Stimulated activated CD4-positive, alpha-beta T cell treated with anti-CD3 and anti-CD28 coated beads, Interleukin-15, amount 100 ng/mL, for 48 hours (primary cell): ENCODE measurements at regions not wholly inside any gene's neighbourhood (a gene's known extent, or its start where the extent isn't known, plus 50 kb on each side); places are given as distances from the start of the nearest gene placed in this dataset.
A peak's percentile ranks its signal among the peaks of the same experiment; 100 is the strongest.

Experiments
- DNase-seq, 2 donors: peaks; one replicate each; pipeline ENCODE4 v3.0.0-alpha.2; 2020; ENCODE audit warnings: low read depth in 2 of 2

GRCh38 chr3:124439603-124440002 is 290.6 kb upstream of the UMPS start:
- DNase-seq, result no peak

- no peak for DNase-seq
Observed at GRCh38 chr3:124441766-124442165, 288.5 kb upstream of the UMPS start.

DNA sequence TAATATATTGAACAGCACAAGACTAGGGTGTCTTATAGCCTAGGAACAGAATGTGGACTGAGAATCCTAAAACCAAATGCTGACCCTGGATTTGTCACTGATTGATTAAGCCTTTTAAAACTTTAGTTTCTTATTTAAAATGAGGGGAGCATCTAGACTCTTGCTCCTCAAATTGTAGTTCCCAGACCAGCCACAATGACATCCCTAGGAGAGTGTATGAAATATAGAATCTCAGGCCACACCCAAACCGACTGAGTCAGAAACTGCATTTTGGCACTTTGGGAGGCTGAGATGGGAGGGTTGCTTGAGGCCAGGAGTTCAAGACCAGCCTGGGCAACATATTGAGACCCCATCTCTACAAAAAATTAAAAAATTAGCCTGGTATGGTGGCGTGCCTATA is 287.8 kb upstream of the UMPS start:
- DNase-seq, result no peak

DNA sequence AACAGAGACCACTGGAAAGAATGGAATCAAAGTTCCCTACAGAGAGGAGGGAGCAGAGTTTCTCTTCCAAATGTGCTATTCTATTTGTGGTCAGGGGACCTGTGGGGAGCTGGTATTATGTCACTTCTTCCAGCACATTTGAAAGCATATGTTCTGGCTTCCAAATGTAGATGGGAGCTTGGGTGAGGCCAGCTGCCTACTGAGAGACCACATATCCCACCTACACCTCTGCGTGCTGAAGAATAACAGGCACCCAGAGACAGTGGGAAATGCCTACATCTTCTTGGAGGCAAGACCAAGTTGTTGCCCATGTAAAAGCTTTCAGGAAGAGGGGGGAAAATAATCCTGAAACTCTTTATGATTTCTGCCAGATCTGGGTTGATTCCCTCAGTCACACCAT is 286.8 kb upstream of the UMPS start:
- no peak for DNase-seq

DNA sequence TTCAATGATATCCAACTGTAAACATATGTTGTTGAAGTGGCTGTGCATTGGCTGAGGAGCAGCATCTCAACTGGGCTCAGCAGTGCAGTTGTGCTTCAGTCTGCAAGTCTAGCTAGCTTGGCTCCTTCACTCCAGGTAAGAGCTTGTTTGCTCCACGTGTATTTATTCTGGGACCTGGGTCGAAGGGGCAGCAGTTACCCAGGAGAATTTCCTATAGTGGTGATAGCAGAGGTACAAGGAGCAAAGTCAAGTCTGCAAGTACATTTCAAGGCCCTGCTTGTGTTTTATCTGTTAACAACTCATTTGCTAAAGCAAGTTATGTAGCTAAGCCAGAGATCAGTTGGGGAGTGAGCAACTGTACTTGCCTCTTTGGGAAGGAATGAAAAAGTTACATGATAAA is 286.2 kb upstream of the UMPS start:
- DNase-seq, result no peak

DNA sequence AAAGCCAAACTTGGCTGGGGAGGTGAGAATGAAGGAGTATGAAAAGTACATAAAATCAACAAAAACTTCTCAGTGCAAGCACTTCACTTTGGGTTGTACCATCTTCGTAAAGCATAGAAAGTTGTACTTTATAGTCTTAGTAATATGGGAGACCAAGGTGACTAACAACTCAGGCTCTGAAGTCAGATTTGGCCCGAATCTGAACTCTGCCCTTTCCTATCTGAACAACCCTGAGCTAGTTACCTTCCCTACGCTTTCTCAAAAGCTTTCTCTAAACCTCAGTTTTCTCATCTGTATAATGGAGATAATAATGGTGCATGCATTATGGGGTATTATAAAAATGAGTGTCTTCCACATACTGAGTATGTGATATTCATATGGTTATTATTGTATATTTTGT is 285.4 kb upstream of the UMPS start:
- no peak for DNase-seq

DNA sequence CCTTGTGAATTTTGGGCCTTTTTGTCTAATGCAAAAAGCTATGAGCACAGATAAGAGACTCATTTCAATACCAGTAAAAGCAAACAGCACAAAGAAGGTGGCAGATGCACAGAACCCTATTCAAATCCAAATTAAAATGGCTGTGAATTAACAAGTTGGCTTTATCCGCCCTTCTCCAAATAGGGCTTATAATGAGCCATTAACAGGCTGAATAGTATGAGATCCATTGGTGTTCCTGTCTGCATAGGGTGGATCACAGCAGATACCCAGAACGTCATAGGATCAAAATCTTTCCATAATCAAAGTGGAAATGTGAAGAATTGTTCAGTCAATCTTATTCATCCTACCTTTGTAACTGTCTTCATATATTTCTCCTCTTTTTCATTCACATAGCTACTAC is 282.4 kb upstream of the UMPS start:
- DNase-seq, result no peak

DNA sequence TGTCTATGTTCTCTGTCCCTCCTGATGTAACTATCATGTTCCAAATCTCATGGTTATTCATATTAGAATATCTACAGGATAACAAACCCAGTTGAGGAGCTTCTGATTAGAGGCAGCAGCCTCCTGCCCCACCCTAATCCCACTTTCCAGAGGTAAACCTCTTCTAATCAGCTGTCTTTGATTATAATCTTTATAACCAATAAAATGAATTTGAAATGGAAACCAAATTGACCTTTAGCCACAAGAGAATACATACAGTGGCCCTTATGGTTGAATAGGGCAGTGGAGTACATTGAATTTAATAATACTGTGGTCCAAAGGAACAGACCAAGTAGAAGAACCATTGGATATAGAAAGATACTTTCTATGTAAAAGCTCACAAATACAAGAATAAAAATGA is 281.3 kb upstream of the UMPS start:
- DNase-seq, result no peak

DNA sequence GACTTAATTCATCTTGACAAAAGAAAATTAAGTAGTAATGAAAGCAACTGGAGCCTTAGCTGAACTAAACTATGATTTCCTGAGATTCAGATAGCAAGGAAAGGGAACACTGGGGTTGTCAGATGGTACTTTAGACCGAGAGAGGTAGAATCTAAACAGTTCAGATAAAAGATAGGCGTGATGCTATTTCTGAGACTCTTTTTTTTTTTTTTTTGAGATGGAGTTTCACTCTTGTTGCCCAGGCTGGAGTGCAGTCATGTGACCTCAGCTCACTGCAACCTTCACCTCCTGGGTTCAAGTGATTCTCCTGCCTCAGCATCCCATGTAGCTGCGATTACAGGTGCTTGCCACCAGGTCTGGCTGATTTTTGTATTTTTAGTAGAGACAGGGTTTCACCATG is 279.9 kb upstream of the UMPS start:
- DNase-seq, result no peak

GRCh38 chr3:124451630-124452317 is 278.5 kb upstream of the UMPS start:
- DNase-seq, result no peak

GRCh38 chr3:124453189-124453588 is 277.1 kb upstream of the UMPS start:
- no peak for DNase-seq

DNA sequence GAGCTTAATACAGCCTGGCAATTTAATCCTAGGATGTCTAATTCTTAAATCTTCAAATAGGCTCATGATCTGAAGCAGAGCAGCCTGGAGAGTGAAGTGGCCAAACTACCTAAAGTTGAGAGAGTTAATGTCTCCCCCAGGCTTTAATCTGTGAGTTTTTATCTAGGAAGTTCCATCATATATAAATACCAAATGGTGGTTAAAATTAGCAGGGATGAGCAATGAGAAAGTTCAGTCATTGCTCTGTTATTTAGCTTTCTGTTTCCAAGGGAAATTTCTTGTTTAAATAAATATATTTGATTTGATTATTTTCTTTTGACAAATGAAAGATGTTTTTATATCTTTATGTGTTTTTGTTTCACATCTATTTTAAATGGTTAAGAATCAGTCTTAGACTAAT is 274.4 kb upstream of the UMPS start:
- DNase-seq, result no peak

GRCh38 chr3:124456506-124456905 is 273.7 kb upstream of the UMPS start:
- DNase-seq, result no peak

DNA sequence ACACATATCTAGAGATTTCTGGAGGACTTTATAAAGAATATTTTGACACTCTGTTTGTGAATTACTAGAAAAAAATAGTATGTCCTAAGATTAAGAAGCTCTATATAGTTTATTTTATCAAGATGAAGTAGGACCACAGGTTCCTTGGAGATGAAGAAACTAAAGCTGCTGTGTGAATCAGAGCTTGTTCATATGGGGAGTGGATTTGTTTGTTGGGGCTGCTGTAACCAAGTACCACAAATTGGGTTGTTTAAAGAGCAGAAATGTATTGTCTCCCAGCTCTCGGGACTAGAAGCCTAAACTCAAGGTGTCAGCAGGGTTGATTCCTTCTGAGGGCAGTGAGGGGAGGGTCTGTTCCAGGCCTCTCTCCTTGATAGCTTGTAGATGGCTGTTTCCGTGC is 270.6 kb upstream of the UMPS start:
- DNase-seq, result no peak

DNA sequence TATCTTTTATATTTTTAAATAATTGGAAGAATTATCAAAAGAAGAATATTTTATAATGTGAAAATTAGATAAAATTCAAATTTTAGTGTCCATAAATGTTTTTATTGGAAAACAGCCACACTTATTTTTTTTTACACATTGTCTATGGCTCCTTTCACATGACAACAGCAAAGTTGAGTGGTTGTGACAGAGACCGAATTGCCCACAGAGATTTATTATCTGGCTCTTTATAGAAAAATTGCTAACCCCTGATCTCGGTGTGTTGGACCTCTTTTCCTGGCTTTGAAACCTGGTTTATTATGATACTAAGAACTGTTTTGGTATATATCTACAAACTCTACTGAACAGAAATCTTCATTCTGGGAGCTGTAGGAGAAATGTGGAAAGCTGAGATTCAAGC is 269.1 kb upstream of the UMPS start:
- DNase-seq, result no peak

GRCh38 chr3:124461838-124462632 is 268.2 kb upstream of the UMPS start:
- no peak for DNase-seq

- no peak for DNase-seq
Observed at GRCh38 chr3:124463234-124463633, 267.0 kb upstream of the UMPS start.

DNA sequence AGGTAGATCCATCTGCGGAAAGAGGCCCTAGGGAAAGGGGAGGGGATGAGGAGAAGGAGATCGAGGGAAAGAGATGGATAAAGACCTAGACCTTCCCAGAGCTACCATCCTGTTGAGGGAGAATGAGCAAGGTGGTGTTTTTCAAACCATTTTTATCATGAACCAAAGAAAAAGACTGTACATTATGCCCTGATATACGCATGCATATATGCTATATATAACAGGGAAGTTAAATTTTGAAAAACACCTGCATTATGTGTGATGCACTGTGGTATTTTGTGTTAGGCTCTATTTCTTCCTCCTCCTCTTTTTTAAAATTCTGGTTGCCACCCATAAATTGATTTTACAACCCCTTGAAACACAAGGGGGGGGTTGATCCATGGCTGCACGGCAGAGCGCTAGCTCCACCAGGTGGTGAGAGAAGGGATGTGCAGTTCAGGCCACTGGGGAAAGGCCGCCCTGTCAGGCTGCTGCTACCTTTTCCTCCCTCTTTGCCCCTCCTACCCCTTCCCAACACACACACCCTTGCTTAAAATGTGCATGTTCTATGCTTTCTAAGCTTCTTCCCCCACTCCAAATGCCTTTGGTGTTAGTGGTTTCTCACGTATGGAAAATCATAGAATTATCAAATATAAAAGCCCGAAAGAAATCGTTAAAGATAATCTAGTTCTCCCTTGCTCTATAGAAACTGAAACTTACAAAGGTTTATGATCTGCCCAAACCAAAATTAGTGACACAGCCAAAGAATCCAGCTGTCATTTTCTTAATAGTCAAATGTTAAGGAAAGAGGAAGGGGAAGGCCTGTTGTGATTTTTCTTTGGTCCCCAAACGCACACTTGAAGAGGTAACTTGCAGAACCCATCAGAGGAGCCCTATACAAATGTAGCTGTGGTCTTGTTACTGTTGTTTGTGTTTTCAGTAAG is 262.0 kb upstream of the UMPS start:
- DNase-seq, result peak; percentile 5

DNA sequence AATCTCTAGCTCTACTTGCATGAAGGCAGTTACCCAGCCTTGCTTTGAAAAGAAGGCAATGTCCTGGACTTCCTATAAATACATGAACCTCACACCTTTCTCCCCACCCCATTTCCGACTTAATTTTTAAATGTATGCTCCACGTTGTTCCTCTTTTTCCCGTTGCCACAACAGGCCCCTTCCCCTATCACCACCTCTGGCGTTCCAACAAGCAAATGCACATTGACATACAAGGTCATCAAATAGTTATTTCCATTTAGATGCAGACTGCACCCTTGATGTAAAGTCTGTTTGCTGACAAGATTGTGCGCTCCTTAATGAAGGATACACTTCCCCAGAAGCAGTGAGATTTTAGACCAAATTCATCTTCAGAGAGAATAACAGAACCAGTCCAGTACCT is 260.7 kb upstream of the UMPS start:
- no peak for DNase-seq

- DNase-seq, result no peak
Observed at GRCh38 chr3:124478830-124479229, 251.4 kb upstream of the UMPS start.

DNA sequence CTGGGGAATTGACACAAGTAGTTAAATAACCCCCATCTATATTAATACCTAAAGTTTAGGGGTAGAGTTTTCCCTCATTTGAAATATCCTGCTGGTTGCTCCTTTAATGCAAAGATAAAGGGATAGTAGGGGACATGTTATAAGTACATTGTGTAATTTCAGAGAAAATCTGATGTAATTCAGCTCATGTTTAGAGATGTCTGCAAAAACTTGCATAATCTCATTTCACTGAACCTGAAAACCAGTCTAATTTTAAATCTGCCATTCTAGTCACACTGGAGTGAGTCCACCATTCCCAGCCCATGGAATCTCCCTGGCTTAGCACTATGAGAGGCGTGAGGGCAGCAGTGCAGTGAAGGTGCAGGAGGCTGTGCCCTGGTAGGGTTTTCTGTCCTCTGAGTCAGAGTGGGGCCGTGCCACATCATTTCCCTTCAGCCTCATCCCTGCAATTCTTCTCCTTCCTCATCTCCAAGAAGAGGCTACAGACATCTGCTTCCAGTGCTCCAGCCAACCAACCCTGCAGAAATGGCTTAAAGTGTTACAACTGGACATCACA is 246.3 kb upstream of the UMPS start:
- DNase-seq, result no peak

DNA sequence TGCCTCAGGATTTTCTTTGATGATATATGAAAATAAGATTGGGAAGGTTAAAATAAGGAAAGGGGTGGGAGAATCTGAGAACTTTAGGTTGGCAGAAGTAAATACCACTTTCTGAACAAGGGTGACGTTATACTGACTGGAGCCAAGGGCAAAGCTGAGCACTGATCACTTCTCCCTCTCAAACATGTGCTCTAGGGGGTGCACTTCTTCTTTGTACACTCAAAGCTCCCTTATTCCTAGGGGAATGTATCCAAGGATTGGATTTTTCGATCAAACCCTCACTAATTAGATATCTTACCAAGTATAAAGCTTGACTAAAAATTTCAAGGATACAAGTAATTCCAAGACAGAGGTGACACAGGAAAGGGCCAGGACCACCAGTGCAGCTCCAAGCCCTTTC is 243.9 kb upstream of the UMPS start:
- DNase-seq, result no peak
